Rectal smooth muscle tissue (tissue), 1 donor: ENCODE measurements at regions not wholly inside any gene's neighbourhood (a gene's known extent, or its start where the extent isn't known, plus 50 kb on each side); places are given as distances from the start of the nearest gene placed in this dataset.

Experiments
- H3K27ac ChIP-seq: one replicate; pipeline ENCODE4 v1.7.0; 2013; ENCODE audit warnings: low read depth, low read length, inconsistent platforms
- H3K27me3 ChIP-seq: one replicate; pipeline ENCODE4 v1.7.0; 2013; ENCODE audit warnings: low read length; ENCODE audit not compliant: control insufficient read depth, insufficient read depth
- H3K36me3 ChIP-seq: one replicate; pipeline ENCODE4 v1.7.0; 2013; ENCODE audit warnings: low read length; ENCODE audit not compliant: control insufficient read depth, insufficient read depth
- H3K4me1 ChIP-seq: one replicate; pipeline ENCODE4 v1.7.0; 2013; ENCODE audit warnings: low read length; ENCODE audit not compliant: control insufficient read depth, insufficient read depth
- H3K4me3 ChIP-seq: one replicate; pipeline ENCODE4 v1.7.0; 2013; ENCODE audit warnings: low read length
- H3K9ac ChIP-seq: one replicate; pipeline ENCODE4 v1.7.0; 2013; ENCODE audit warnings: low read length

- Histone ChIP-seq H3K4me3 (no peak overlapping the region), H3K36me3 (no peaks in the 10 kb centered on the region), H3K27me3 (no peaks in the 10 kb centered on the region), H3K4me1 (no peaks in the 10 kb centered on the region), H3K9ac (no peak overlapping the region), H3K27ac (no peak overlapping the region)
Observed at GRCh38 chr17:56648321-56648720, 54.8 kb downstream of the NOG start.

- Histone ChIP-seq H3K36me3 (no peaks in the 10 kb centered on the region), H3K4me1 (no peaks in the 10 kb centered on the region), H3K27me3 (no peaks in the 10 kb centered on the region), H3K9ac (no peak overlapping the region), H3K27ac (no peak overlapping the region), H3K4me3 (no peak overlapping the region)
Observed at GRCh38 chr17:56648806-56649205, 55.3 kb downstream of the NOG start.

GRCh38 chr17:56652628-56653027 is 59.1 kb downstream of the NOG start:
- H3K27me3 ChIP-seq: no peaks in the 10 kb centered on the region
- no peaks in the 10 kb centered on the region for H3K36me3 ChIP-seq
- H3K9ac ChIP-seq: no peak overlapping the region
- no peak overlapping the region for H3K4me3 ChIP-seq
- H3K27ac ChIP-seq: no peak overlapping the region
- H3K4me1 ChIP-seq: no peaks in the 10 kb centered on the region

GRCh38 chr17:56653877-56654276 is 60.4 kb downstream of the NOG start:
- Histone ChIP-seq H3K9ac (no peak overlapping the region), H3K27me3 (no peaks in the 10 kb centered on the region), H3K36me3 (no peaks in the 10 kb centered on the region), H3K4me1 (no peaks in the 10 kb centered on the region), H3K27ac (no peak overlapping the region), H3K4me3 (no peak overlapping the region)

- Histone ChIP-seq H3K27ac (no peak overlapping the region), H3K36me3 (no peaks in the 10 kb centered on the region), H3K9ac (no peak overlapping the region), H3K27me3 (no peaks in the 10 kb centered on the region), H3K4me1 (no peaks in the 10 kb centered on the region), H3K4me3 (no peak overlapping the region)
Observed at GRCh38 chr17:56656701-56657327, 63.3 kb downstream of the NOG start.

GRCh38 chr17:56658648-56659047 is 65.1 kb downstream of the NOG start:
- Histone ChIP-seq H3K9ac (no peak overlapping the region), H3K27me3 (no peaks in the 10 kb centered on the region), H3K36me3 (no peaks in the 10 kb centered on the region), H3K4me1 (no peaks in the 10 kb centered on the region), H3K4me3 (no peak overlapping the region), H3K27ac (no peak overlapping the region)

GRCh38 chr17:56659622-56660021 is 66.1 kb downstream of the NOG start:
- Histone ChIP-seq H3K4me1 (no peaks in the 10 kb centered on the region), H3K4me3 (no peak overlapping the region), H3K36me3 (no peaks in the 10 kb centered on the region), H3K27me3 (no peaks in the 10 kb centered on the region), H3K9ac (no peak overlapping the region), H3K27ac (no peak overlapping the region)

- H3K27me3 ChIP-seq: no peaks in the 10 kb centered on the region
- H3K4me3 ChIP-seq: no peak overlapping the region
- no peak overlapping the region for H3K27ac ChIP-seq
- H3K36me3 ChIP-seq: no peaks in the 10 kb centered on the region
- no peak overlapping the region for H3K9ac ChIP-seq
- no peaks in the 10 kb centered on the region for H3K4me1 ChIP-seq
Observed at GRCh38 chr17:56661906-56662305, 68.4 kb downstream of the NOG start.

GRCh38 chr17:56665864-56666263 is 72.4 kb downstream of the NOG start:
- no peaks in the 10 kb centered on the region for H3K4me1 ChIP-seq
- H3K27me3 ChIP-seq: no peaks in the 10 kb centered on the region
- no peaks in the 10 kb centered on the region for H3K36me3 ChIP-seq
- H3K27ac ChIP-seq: no peak overlapping the region
- H3K9ac ChIP-seq: no peak overlapping the region
- H3K4me3 ChIP-seq: no peak overlapping the region

GRCh38 chr17:56667925-56668458 is 74.5 kb downstream of the NOG start:
- Histone ChIP-seq H3K9ac (no peak overlapping the region), H3K4me3 (no peak overlapping the region), H3K27ac (no peak overlapping the region), H3K4me1 (no peaks in the 10 kb centered on the region), H3K27me3 (no peaks in the 10 kb centered on the region), H3K36me3 (no peaks in the 10 kb centered on the region)

- Histone ChIP-seq H3K4me1 (no peaks in the 10 kb centered on the region), H3K27me3 (no peaks in the 10 kb centered on the region), H3K4me3 (no peak overlapping the region), H3K27ac (no peak overlapping the region), H3K9ac (no peak overlapping the region), H3K36me3 (no peaks in the 10 kb centered on the region)
Observed at GRCh38 chr17:56672195-56672594, 78.7 kb downstream of the NOG start.

GRCh38 chr17:56674401-56674925 is 81.0 kb downstream of the NOG start:
- H3K27ac ChIP-seq: no peak overlapping the region
- H3K4me1 ChIP-seq: peaks cover 3% of the 10 kb centered on the region
- no peak overlapping the region for H3K9ac ChIP-seq
- H3K4me3 ChIP-seq: no peak overlapping the region
- H3K27me3 ChIP-seq: peaks cover 6% of the 10 kb centered on the region
- H3K36me3 ChIP-seq: no peaks in the 10 kb centered on the region
